HL-60 (cell line): ENCODE measurements at regions not wholly inside any gene's neighbourhood (a gene's known extent, or its start where the extent isn't known, plus 50 kb on each side); places are given as distances from the start of the nearest gene placed in this dataset.

Experiments
- POLR2AphosphoS5 ChIP-seq: IDR thresholded peaks from 2 replicates; pipeline ENCODE4 v1.6.1; 2012; ENCODE audit warnings: low read depth
- TF ChIP-seq, protein P1 (sequence below): IDR thresholded peaks from one replicate; pipeline ENCODE4 v1.5.1; 2011; ENCODE audit warnings: low read length, control low read depth, inconsistent platforms; ENCODE audit not compliant: insufficient read depth

DNA sequence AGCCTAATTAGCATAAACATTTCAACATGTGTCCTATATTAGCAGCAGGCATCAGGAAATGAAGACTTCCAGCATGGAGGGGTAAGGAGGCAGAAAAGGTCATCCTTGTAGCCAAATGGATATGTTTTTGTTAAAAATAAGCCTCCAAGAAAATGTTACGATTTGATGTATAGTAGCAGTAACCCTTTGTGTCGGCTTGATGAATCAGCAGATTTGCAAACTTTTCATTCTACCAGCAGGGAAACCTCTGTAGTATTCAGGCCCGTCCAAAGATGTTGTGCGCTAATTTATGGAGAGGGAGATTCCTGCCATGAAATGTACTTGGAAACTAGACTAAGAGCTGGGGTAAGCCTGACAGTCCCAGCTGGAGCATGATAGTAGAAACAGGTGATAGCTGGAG lies 780.8 kb upstream of the KLHL29 start:
- TF ChIP-seq, protein P1, sequence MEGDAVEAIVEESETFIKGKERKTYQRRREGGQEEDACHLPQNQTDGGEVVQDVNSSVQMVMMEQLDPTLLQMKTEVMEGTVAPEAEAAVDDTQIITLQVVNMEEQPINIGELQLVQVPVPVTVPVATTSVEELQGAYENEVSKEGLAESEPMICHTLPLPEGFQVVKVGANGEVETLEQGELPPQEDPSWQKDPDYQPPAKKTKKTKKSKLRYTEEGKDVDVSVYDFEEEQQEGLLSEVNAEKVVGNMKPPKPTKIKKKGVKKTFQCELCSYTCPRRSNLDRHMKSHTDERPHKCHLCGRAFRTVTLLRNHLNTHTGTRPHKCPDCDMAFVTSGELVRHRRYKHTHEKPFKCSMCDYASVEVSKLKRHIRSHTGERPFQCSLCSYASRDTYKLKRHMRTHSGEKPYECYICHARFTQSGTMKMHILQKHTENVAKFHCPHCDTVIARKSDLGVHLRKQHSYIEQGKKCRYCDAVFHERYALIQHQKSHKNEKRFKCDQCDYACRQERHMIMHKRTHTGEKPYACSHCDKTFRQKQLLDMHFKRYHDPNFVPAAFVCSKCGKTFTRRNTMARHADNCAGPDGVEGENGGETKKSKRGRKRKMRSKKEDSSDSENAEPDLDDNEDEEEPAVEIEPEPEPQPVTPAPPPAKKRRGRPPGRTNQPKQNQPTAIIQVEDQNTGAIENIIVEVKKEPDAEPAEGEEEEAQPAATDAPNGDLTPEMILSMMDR = no peak
- TF ChIP-seq POLR2AphosphoS5 = no peak
